Mesenchymal stem cell (in vitro differentiated cells and primary cell): ENCODE measurements at regions not wholly inside any gene's neighbourhood (a gene's known extent, or its start where the extent isn't known, plus 50 kb on each side); places are given as distances from the start of the nearest gene placed in this dataset.

Experiments used
- DNase-seq: peaks from one replicate; pipeline ENCODE4 v3.0.0-alpha.2; 2013
- H2AFZ ChIP-seq: one replicate; pipeline ENCODE4 v1.6.1; 2013; ENCODE audit warnings: low read depth, mild to moderate bottlenecking, control low read depth, inconsistent platforms, low read length, moderate library complexity
- H2AK5ac ChIP-seq: 2 replicates; pipeline ENCODE4 v1.6.1; 2013; ENCODE audit warnings: low read length, moderate library complexity, mild to moderate bottlenecking, inconsistent platforms; ENCODE audit not compliant: severe bottlenecking
- H2BK120ac ChIP-seq: one replicate; pipeline ENCODE4 v1.6.1; 2013; ENCODE audit warnings: low read depth, mild to moderate bottlenecking, inconsistent platforms, low read length, moderate library complexity
- H2BK12ac ChIP-seq, 2 experiments: one replicate each; pipeline ENCODE4 v1.6.1; 2013; ENCODE audit warnings: inconsistent platforms in 2 of 2, low read length in 2 of 2, mild to moderate bottlenecking in 2 of 2, moderate library complexity in 2 of 2, control low read depth in 1 of 2
- H2BK15ac ChIP-seq: one replicate; pipeline ENCODE4 v1.6.1; 2013; ENCODE audit warnings: mild to moderate bottlenecking, low read depth, inconsistent platforms; ENCODE audit not compliant: poor library complexity, severe bottlenecking
- H2BK5ac ChIP-seq: 2 replicates; pipeline ENCODE4 v1.6.1; 2013; ENCODE audit warnings: low read depth, mild to moderate bottlenecking, low read length, control low read depth, inconsistent platforms; ENCODE audit not compliant: poor library complexity, severe bottlenecking
- H3K14ac ChIP-seq, 2 experiments: one replicate each; pipeline ENCODE4 v1.6.1; 2013; ENCODE audit warnings: inconsistent platforms in 2 of 2, low read length in 2 of 2, control low read depth in 1 of 2, mild to moderate bottlenecking in 1 of 2, moderate library complexity in 1 of 2
- H3K18ac ChIP-seq, 2 experiments: one replicate each; pipeline ENCODE4 v1.6.1; 2013; ENCODE audit warnings: inconsistent platforms in 2 of 2, low read length in 2 of 2, control low read depth in 1 of 2, low read depth in 1 of 2, mild to moderate bottlenecking in 1 of 2
- H3K23ac ChIP-seq, 2 experiments: one replicate each; pipeline ENCODE4 v1.6.1; 2013; ENCODE audit warnings: inconsistent platforms in 2 of 2, low read length in 2 of 2, mild to moderate bottlenecking in 2 of 2, moderate library complexity in 2 of 2, control low read depth in 1 of 2
- H3K27ac ChIP-seq: 2 replicates; pipeline ENCODE4 v1.5.1; 2013; ENCODE audit warnings: mild to moderate bottlenecking, moderate library complexity, low read length, control low read depth, inconsistent platforms; ENCODE audit not compliant: poor library complexity, severe bottlenecking
- H3K27me3 ChIP-seq, 2 experiments: 2 replicates each; pipeline versions ENCODE4 v1.6.1 to v1.7.0; 2013; ENCODE audit warnings: low read length in 2 of 2, mild to moderate bottlenecking in 2 of 2, moderate library complexity in 2 of 2, control low read depth in 1 of 2, inconsistent platforms in 1 of 2; ENCODE audit not compliant: control insufficient read depth in 1 of 2, insufficient read depth in 1 of 2
- H3K36me3 ChIP-seq, 2 experiments: 2 replicates each; pipeline versions ENCODE4 v1.6.1 to v1.7.0; 2013; ENCODE audit warnings: low read length in 2 of 2, control low read depth in 1 of 2, inconsistent platforms in 1 of 2, low read depth in 1 of 2, mild to moderate bottlenecking in 1 of 2; ENCODE audit not compliant: insufficient read depth in 2 of 2, control insufficient read depth in 1 of 2
- H3K4ac ChIP-seq, 2 experiments: one replicate each; pipeline ENCODE4 v1.6.1; 2013; ENCODE audit warnings: inconsistent platforms in 2 of 2, low read length in 2 of 2, mild to moderate bottlenecking in 2 of 2, moderate library complexity in 2 of 2, control low read depth in 1 of 2, low read depth in 1 of 2
- H3K4me1 ChIP-seq: 2 replicates; pipeline ENCODE4 v1.6.1; 2013; ENCODE audit warnings: low read depth, low read length, control low read depth; ENCODE audit not compliant: control insufficient read depth, insufficient read depth
- H3K4me2 ChIP-seq: 2 replicates; pipeline ENCODE4 v1.6.1; 2013; ENCODE audit warnings: low read length, mild to moderate bottlenecking, inconsistent platforms; ENCODE audit not compliant: poor library complexity, severe bottlenecking
- H3K4me3 ChIP-seq, 2 experiments: 2 replicates each; pipeline versions ENCODE4 v1.5.1 to v1.7.0; 2013; ENCODE audit warnings: low read length in 2 of 2, mild to moderate bottlenecking in 2 of 2, control low read depth in 1 of 2, low read depth in 1 of 2; ENCODE audit not compliant: insufficient read depth in 1 of 2
- H3K79me1 ChIP-seq: replicated peaks from 2 replicates; pipeline ENCODE4 v1.6.1; 2013; ENCODE audit warnings: mild to moderate bottlenecking, control low read depth, low read length, inconsistent platforms; ENCODE audit not compliant: poor library complexity, severe bottlenecking
- H3K9ac ChIP-seq: 2 replicates; pipeline ENCODE4 v1.7.0; 2013; ENCODE audit warnings: mild to moderate bottlenecking, low read length, moderate library complexity
- H3K9me3 ChIP-seq: 2 replicates; pipeline ENCODE4 v1.7.0; 2013; ENCODE audit warnings: mild to moderate bottlenecking, low read length; ENCODE audit not compliant: control insufficient read depth
- H4K8ac ChIP-seq: one replicate; pipeline ENCODE4 v1.6.1; 2013; ENCODE audit warnings: inconsistent platforms, mild to moderate bottlenecking, low read length, moderate library complexity
- H4K91ac ChIP-seq: one replicate; pipeline ENCODE4 v1.6.1; 2013; ENCODE audit warnings: mild to moderate bottlenecking, low read length, inconsistent platforms
- WGBS: methylation state at CpG from one replicate; pipeline ENCODE4 v1.1.7; 2013; ENCODE audit warnings: mixed read lengths; 5-methylcytosine and 5-hydroxymethylcytosine counted together

DNA sequence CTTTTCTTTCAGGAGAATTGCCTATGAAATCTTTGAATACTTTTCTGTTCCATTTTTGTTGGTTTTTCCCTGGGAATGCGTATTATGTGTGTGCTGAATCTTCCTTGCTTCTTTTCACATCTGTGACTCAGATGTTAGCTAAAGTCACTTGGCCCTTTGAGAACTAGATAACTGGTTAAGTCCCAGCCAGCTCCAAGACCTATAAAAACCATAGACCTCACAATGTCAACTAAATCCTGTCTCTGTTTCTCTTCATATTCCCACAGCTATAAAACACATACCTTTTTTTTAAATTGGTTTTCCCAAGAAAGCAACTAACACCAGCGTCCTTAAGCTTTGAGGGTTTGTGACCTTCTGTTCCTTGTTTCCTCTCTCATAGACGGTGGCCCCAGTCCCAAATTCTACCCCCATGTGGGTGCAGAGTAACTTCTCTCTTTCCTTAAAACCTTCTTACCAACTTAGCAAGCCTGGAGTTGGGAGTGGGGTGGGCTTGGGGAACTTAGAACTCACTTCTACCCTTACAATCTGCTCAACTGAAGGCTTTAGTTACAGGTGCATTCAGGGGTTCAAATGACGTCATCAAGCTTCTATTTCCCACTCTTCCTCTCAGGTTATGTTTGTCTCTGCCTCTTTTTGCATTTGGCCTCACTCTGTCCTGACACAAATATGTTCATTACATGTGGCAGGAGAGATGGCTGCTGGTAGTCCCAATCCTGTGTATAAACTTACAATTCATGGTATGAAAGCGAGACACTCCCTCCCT is 58.1 kb upstream of the TGIF1 start:
- 75% methylated on average over 4 of the region's 5 CpGs for WGBS
- H3K23ac ChIP-seq, result no peak overlapping the region
- H2BK5ac ChIP-seq, result no peak overlapping the region
- no peak overlapping the region for H3K4me2 ChIP-seq
- no peak overlapping the region for H3K4me3 ChIP-seq
- H3K14ac ChIP-seq, result no peak overlapping the region
- no peak overlapping the region for H3K18ac ChIP-seq
- H3K9ac ChIP-seq, result no peak overlapping the region
- DNase-seq, result no peak
- H3K79me1 ChIP-seq, result no peaks in the 10 kb centered on the region
- no peak overlapping the region for H4K8ac ChIP-seq
- H2BK120ac ChIP-seq, result no peak overlapping the region
- H2BK12ac ChIP-seq, result no peak overlapping the region
- no peak overlapping the region for H2AK5ac ChIP-seq
- peaks cover 19% of the 10 kb centered on the region for H3K9me3 ChIP-seq
- H4K91ac ChIP-seq, result no peak overlapping the region
- H2AFZ ChIP-seq, result no peak overlapping the region
- H3K4me1 ChIP-seq, result no peaks in the 10 kb centered on the region
- H3K27ac ChIP-seq, result no peak overlapping the region
- H3K27me3 ChIP-seq, result no peaks in the 10 kb centered on the region
- H3K4ac ChIP-seq, result no peak overlapping the region
- no peaks in the 10 kb centered on the region for H3K36me3 ChIP-seq
- no peak overlapping the region for H2BK15ac ChIP-seq

GRCh38 chr18:3392467-3392855 is 57.5 kb upstream of the TGIF1 start:
- H2BK120ac ChIP-seq, result no peak overlapping the region
- no peak overlapping the region for H3K4me2 ChIP-seq
- H3K27ac ChIP-seq, result no peak overlapping the region
- H3K9ac ChIP-seq, result no peak overlapping the region
- no peaks in the 10 kb centered on the region for H3K36me3 ChIP-seq
- H2AK5ac ChIP-seq, result no peak overlapping the region
- no peak overlapping the region for H3K18ac ChIP-seq
- no peaks in the 10 kb centered on the region for H3K4me1 ChIP-seq
- no peak overlapping the region for H4K8ac ChIP-seq
- no peak overlapping the region for H3K4me3 ChIP-seq
- no peak overlapping the region for H2BK12ac ChIP-seq
- H3K14ac ChIP-seq, result no peak overlapping the region
- H3K27me3 ChIP-seq, result no peaks in the 10 kb centered on the region
- 69% methylated on average over 2 of the region's 2 CpGs for WGBS
- no peak for DNase-seq
- no peak overlapping the region for H2AFZ ChIP-seq
- H2BK5ac ChIP-seq, result no peak overlapping the region
- H4K91ac ChIP-seq, result no peak overlapping the region
- H3K23ac ChIP-seq, result no peak overlapping the region
- H3K4ac ChIP-seq, result no peak overlapping the region
- H2BK15ac ChIP-seq, result no peak overlapping the region
- H3K9me3 ChIP-seq, result peaks cover 19% of the 10 kb centered on the region
- H3K79me1 ChIP-seq, result no peaks in the 10 kb centered on the region

DNA sequence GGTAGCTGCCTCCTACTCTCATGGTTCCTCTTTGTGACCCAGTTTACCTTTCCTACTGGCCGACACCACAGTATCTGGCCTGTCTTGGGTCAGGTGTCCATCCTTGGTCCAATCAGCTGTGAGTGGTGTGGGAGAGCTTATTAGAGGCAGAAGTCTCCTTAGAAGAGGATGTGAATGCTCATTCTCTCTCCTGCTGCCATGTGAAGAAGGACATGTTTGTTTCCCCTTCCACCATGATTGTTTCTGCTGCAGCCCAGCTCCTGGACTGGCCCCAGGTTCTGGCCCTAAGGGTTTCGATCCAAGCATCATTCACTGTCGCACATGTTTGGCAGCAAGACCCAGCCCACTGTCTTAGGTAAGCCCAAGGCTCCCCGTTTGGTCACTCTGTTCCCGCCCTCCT is 55.3 kb upstream of the TGIF1 start:
- Histone ChIP-seq H3K4me3 (no peak overlapping the region), H4K8ac (no peak overlapping the region), H3K9me3 (peaks cover 17% of the 10 kb centered on the region), H2BK120ac (no peak overlapping the region), H2BK12ac (no peak overlapping the region), H3K23ac (no peak overlapping the region), H3K27me3 (no peaks in the 10 kb centered on the region), H3K9ac (no peak overlapping the region), H3K4ac (no peak overlapping the region), H3K27ac (no peak overlapping the region), H2AK5ac (no peak overlapping the region), H2AFZ (no peak overlapping the region), H4K91ac (no peak overlapping the region), H2BK15ac (no peak overlapping the region), H3K79me1 (no peaks in the 10 kb centered on the region), H3K14ac (no peak overlapping the region), H3K18ac (no peak overlapping the region), H3K4me1 (no peaks in the 10 kb centered on the region), H3K4me2 (no peak overlapping the region), H3K36me3 (no peaks in the 10 kb centered on the region), H2BK5ac (no peak overlapping the region)
- WGBS, result 95% methylated on average over 5 of the region's 5 CpGs
- no peak for DNase-seq

GRCh38 chr18:3395466-3395865 is 54.5 kb upstream of the TGIF1 start:
- no peak overlapping the region for H3K14ac ChIP-seq
- no peak overlapping the region for H3K27ac ChIP-seq
- H3K27me3 ChIP-seq, result no peaks in the 10 kb centered on the region
- H4K91ac ChIP-seq, result no peak overlapping the region
- H3K4me2 ChIP-seq, result no peak overlapping the region
- no peak overlapping the region for H2BK15ac ChIP-seq
- H3K4me1 ChIP-seq, result no peaks in the 10 kb centered on the region
- no peak overlapping the region for H2BK5ac ChIP-seq
- H2BK12ac ChIP-seq, result no peak overlapping the region
- no peaks in the 10 kb centered on the region for H3K79me1 ChIP-seq
- no peak overlapping the region for H2BK120ac ChIP-seq
- no peak overlapping the region for H4K8ac ChIP-seq
- 82% methylated on average over 2 of the region's 2 CpGs for WGBS
- H3K9me3 ChIP-seq, result peaks cover 8% of the 10 kb centered on the region
- no peak for DNase-seq
- no peak overlapping the region for H3K23ac ChIP-seq
- no peak overlapping the region for H3K18ac ChIP-seq
- no peaks in the 10 kb centered on the region for H3K36me3 ChIP-seq
- H3K4me3 ChIP-seq, result no peak overlapping the region
- H2AFZ ChIP-seq, result no peak overlapping the region
- no peak overlapping the region for H3K4ac ChIP-seq
- no peak overlapping the region for H2AK5ac ChIP-seq
- H3K9ac ChIP-seq, result no peak overlapping the region
